ENCODE measurements at regions not wholly inside any gene's neighbourhood (a gene's known extent, or its start where the extent isn't known, plus 50 kb on each side); places are given as distances from the start of the nearest gene placed in this dataset.

DNA sequence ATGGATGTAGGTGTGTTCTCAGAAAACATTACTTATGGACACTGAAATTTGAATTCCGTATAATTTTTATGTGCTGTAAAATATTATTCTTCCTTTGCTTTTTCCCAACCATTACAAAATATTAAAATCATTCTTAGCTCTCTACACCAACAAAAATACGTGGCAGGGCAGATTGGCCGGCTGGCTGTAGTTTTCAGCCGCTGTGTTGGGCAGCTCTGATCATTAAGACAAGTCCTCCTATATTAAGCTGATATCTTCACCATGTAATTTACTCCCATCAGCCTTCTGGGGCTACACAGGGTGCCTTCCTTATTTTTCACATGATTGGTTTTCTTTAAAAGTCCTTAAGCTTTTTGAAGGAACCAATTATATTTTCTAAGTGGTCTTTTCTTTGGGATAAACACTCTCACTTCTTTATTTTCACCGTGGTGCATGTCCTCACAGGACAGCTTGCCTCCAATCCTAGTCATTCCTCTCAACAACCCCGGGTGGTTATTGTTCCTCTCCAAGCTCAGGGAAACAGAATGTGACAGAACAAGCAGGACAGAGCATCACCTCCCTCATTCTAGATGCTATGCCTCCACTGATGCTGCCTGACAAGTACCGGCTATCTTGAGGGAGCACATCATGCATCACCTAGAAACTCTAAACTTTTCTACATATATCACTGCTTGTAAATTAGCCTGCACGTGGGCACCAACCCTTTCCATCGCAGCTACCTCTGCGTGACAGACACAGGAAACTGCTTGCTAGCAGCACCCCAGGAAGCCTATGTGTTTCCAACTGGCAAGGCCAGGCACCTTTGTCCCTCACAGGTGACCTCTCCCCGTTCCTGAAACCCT is 362.3 kb downstream of the MYCN start:
- no peak for DNase-seq (ENCODE audit: low read depth, low spot score)

DNA sequence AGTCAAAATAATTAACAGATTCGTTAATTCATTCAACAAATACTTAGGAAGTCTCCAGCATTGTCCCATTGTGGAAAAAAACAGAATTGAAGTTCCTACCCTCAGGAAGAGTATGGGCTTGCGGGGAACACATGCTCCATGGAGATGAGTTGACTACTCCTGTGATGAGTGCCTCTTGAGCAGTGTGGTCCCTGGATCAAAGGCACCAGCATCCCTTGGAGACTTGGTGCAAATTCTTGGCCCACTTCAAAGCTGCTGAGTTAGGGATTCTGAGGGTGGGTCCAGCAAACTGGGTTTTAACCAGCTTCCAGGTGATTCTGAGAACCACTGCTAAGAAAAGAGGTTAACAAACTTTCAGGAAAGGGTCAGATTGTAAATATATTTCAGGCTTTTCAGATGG is 361.6 kb downstream of the MYCN start:
- no peak for DNase-seq (ENCODE audit: low read depth, low spot score)

DNA sequence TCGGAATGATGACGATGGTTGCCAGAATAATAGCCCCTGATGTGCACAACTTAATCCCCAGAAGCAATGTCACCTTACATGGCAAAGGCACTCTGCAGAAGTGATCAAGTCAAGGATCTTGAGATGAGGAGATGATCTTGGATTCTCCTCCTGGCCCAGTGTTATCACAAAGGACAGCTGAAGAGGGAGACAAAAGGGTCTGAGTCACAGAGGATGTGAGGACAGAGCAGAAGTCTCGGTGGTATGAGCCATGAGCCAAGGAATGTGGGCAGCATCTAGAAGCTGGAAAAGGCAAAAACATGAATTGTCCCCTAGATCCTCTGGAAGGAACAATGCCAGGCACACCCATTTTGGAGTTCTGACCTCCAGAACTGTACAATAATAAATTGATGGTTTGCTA is 358.5 kb downstream of the MYCN start:
- no peak for DNase-seq (ENCODE audit: low read depth, low spot score)

DNA sequence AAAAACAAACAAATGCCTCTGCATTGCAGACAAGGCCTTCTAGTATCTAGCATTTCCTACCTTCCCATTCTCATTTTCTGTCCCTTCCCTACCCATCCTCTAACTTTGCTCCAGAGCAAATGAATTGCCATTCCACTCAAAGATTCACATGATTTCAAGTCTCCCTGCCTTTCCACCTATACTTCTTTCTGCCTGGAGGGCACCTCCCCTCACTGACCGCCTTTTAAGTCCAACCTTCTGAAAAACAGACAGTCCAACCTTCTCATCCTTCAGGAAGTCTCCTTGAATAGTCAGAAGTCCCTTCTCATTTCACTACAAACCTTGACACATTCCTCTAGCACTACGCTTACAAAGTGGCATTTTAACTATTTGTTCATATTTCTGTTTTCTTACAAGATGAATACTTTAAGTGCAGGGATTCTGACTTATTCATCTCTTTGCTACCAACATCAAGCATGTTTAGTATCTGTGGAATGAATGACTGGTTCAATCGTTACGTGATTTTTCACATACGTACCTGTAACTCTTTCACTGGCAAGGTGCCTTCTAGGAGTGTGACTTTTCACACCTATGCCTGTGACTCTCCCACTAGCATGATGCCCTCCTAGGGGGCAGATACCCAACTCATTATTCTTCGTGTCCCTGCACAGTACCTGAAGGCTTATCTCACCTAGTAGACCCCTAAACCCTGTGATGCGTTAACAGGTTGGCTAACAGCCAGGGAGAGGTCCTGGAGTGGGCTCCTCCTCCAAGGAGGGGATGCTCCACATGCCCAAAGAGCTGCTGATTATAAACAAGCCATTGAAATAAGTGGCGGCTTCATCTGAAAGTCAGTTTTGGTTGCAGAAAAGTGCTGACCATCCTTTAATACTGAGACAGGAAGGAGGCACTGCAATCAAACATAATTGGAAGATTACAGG is 356.2 kb downstream of the MYCN start:
- no peak for DNase-seq (ENCODE audit: low read depth, low spot score)

DNA sequence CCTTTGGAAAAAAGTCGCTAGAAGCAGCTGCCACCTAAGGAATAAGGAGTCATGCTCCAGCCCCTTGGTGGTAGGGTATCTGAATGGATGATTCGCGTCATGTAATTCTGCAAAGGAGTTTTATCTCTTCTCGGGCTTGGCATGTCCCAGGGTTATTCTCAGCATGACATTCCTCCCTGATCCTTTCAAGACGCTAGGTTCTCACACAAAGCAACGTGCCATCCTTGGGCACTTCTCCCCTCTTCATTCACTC is 355.6 kb downstream of the MYCN start:
- no peak for DNase-seq (ENCODE audit: low read depth, low spot score)

DNA sequence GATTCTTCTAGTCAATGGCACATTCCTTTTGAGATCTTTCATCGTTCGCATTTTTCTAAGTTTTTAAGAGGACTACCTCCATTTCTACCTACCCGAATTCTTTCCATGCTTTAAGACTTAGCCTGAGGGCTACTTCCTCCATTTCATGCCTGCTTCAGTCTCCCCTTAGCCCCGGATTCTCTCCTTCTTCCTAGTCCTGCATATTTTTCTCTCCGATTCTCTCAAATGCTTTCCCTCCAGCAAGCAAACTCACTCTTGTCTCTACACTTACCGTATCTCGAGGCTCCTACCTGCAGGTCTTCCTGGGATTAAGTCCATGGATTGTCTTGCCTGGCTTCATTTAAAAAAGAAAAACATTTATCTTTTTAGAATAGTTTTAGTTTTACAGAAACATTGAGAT is 354.4 kb downstream of the MYCN start:
- DNase-seq (ENCODE audit: low read depth, low spot score): no peak

DNA sequence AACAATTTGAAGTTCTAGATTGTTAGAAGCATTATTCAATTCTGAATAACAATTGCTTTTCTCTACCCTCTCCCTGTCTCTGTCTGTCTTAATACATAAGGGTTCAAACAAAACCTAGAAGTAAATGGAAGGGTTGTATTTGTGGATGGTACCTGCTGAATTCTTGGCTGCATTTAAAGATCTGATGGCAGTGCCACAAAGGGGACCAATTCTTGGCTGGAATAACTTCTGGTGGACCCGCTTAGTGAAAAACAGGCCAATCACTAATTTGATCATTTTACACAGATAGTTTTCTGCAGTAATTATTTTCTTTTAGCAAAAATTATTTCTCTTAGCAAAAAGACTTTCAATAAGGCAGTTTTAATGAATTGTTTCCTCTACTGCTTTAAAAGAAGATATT is 353.5 kb downstream of the MYCN start:
- DNase-seq (ENCODE audit: low read depth, low spot score): no peak

DNA sequence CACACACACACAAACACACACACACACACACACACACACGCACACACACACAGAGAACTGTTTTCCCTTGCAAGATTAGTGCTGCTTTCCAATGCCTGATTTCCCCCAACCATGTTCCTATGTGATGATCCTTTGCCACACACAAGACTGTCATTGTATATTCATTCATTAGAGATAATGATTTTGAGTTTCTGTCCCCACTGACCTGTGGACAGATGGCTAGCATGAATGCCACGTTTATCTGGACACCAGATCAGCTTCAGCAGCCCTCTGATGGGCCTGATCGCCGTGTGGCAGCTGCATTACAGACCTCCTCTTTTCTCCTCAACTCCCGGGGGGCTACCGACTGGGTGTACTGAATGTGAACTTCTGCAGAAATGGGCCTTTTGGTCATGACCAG is 353.0 kb downstream of the MYCN start:
- no peak for DNase-seq (ENCODE audit: low read depth, low spot score)

DNA sequence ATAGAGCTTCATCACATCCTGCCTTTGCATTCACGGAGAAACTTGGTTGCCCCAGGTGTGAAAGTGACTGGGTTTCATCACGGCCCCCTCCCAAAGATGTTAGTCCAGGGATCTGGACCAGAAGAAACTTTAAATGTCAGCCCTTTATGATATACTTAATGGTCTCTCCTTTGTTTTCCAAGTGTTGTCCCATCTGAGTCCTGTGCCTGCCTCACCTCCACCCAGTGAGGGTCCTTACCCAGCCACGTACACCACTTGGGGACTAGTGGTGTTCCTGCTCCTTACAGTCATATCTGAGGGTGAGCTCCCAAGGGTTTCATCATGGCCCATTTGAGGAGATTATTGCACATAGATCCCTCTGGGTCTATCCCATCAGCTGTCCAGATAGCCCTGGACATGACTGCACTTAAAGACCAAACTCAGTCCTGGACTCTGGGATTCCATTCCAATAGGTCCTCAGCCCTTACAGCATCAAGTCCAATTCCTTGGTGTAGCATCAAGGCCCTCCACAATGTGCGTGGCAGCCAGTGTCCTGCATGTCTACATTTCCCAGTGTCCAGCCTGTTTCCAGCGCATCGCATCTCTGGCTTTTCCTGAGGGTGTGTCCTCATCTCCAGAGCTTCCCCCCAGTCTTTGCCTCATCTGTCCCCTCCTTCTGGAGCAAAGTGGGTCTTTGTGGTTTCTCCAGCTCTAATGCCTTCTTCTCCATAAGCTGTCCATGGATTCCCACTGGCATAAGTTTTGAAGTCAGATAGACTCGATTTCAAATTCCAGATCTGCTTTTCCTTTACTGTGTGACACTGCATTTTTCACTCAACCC is 351.6 kb downstream of the MYCN start:
- DNase-seq (ENCODE audit: low read depth, low spot score): no peak

DNA sequence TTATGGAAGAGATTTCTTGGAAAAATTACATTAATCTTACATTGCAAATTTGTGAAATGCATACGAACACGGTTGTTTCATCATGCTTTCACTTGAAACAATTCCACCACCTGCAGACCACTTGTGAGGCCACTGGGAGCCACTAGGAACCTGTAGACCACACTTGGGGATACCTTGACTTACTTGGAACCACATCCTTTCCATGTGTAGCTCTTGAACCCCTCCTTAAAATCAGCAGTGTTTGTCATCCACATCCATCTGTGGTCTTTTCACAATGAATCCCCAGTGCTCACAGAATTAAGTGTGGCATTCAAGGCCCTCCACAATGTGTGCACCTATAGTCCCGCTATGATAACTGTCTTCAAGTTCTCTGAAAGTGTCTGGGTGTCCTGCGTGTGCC is 350.9 kb downstream of the MYCN start:
- DNase-seq (ENCODE audit: low read depth, low spot score): no peak

DNA sequence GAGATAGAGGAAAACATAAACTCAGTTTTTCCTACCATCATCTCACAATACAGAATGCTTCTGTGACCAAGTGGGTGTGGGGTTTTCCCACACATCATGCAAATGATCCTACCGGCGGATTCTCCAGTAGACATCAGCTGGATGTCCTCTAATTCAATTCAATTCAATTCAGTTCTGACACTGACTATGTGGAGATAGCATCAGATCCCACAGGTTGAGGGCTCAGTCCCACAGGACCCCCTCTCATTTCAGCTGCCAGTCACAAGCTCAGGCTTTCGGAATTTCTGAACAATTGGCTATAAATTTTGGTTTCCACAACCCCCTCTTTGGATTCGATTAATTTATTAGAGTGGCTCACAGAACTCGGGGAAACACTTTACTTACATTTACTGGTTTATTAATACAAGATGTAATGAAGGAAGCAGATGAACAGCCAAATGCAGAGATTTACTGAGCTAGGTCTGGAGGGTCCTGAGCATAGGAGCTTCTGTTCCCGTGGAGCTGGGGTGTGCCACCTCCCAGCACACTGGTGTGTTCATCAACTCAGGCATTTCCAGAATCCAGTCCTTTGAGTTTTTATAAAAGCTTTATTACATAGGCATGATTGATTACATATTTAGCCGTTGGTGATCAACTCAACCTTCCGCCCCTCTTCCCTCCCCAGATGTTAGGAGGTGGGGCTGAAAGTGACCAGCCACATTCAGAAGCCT is 350.1 kb downstream of the MYCN start:
- DNase-seq (ENCODE audit: low read depth, low spot score): no peak

DNA sequence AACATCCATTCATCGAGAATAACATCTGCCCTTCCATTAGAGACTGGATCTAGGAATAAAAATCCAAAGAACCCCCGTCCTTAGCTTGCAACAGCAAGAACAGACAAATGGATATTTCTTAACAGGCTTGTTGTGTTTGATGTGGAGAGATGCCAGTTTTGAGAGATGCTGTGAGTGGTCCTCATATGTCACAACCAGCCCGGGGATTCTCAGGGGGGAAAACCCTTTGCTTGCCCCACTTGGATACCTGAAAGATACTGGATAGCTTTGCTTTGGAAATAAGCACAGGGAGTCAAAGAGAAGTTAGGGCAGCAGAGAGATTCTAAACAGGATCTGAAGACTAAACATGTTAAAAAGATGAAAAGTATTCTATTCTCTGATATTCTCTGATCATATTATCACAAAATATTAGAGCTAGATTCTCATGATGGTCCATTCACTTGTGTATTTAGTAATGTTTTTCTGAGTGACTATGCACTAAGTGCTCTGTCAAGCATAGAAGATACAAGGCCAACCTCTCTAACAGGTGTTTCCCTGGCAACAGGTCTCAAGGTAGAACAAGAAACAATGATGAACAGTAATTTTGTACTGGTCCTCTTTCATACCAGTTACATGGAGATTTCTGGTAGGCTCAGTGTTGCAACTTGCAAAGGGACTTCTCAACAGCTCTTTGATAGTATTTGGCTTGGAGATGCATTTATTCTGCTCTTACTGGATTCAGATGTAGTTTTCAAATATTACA is 348.2 kb downstream of the MYCN start:
- DNase-seq (ENCODE audit: low read depth, low spot score): no peak

DNA sequence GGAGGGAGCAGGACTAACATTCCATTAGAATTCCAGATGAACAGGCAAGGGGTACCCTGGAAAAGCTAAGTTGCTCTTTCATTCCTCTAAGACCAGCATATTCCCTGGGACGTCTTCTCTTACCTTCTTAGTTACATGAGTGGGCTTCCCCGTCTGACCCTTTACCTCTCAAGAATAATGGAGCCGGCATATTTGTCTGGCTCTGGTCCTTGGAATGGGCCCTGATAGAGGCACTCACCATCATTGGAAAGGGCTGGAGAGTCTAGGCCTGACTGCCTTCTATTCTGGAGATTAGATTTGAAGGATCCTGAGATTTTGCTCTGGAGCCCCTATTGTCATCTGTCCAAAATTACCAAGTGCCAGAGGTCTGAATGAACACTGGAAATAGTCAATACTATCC is 347.5 kb downstream of the MYCN start:
- no peak for DNase-seq (ENCODE audit: low read depth, low spot score)

DNA sequence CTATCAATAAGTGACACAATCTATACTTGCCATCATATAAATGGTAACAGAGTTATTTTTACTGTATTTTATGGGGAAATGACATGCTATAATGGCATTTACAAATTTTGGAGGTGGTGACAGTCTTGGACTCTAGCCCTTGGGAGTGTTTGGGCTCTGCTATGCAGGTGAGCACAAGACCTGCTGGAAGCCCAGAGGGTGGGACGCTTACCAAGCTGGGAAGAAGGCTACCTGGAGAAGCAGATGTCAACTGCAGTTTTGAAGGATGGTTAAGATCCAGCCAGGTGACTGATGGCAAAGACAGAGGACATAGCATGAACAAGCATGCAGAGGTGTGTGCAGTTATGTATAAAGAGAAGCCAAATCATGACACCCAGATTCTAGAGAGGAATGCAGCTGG is 346.9 kb downstream of the MYCN start:
- DNase-seq (ENCODE audit: low read depth, low spot score): no peak

DNA sequence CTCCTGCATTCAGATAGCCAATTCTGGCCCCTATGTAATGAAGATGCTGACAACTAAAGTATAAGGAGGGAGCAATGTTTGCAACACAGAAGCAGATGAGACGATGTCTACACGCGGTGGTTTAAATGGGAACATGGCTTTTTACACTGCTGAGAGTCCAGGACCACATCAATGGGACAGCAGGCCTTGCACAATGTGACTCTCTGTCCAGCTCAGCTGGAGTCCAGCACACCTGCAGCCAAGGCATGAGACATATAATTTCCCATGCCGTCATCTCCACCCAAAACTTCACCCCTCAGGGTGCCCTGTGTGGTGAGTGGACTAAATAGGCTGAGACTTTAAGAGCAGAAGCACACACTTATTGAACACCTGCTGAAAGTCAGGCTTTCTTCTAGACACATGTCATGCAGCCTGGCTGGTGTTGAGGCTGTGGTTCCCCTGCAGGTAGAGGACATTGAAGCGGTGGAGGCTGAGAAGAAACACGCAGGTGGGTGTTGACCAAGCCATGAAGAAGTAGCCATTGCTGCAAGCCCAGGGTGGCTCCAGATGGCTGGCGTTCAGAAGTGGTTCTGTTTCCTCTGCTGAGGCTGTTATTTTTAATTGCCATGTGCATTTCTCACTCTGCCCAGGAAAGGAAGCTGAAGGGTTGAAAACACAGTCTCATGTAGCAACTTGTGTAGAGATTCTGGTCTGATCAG is 345.6 kb downstream of the MYCN start:
- no peak for DNase-seq (ENCODE audit: low read depth, low spot score)

DNA sequence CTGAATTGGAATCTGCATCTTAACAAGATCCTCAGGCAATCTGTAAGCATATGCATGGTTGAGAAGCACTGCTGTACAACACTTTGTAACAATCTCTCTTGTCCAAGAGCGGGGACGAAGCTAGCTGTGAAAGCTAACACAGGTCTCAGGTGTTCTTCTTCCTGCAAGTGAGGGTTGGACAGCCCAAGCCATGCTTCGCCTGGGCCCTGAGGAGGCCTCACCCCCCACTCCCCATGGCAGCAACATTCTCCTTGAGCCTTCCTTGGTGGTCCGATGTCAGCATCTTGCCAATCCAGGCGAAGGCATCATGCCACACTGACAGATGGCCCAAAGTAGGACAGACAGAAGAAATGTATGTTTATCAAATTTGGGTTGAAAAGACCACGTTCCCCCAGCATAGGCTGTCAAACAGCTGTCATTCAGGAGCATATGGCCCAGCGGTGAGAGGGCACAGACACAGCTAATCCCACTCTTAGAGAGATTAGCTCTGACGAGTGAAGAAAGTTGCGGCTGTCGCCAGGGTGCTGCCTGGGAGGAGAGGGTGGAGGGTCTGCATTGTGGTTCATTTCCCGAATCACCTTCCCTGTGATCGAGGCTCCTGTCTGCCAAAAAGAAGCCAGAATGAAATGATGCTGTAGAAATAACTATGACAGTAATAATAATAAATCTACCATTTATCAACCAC is 344.7 kb downstream of the MYCN start:
- DNase-seq (ENCODE audit: low read depth, low spot score): no peak

DNA sequence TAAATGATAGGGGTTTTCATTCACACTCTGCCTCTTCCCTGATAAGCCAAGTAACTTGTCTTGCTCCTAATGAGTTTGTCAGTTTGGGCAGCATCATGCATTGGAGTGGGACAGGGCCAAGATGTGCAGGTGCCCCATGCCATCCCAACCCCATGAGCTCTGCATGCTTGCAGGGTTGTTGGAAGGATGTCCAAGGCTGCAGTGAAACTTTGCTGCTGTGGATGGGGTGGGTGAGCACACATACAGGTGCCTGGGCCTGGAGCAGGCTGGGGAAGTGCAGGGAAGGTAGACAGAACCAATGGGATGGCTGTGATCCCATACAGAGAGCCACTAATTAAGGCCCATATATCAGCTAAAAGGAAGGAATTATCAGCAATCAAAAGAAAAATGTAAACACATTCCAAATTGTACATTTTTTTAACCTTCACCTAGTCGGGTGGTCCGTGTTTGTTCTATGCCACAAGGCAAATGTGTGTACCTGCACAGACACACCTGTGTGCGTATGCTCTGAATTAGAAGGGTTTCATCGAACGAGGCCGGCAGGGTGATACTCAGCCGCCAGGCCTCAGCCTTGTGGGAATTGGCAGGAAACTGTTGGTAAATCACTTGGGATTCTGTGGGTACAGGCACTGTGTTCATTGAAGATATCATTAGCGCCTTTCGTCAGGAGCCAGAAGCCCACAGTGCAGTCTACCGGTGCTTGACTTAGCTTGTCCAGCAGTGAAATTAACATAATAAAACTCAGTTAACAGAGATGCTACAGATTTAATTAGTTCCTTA is 342.9 kb downstream of the MYCN start:
- DNase-seq (ENCODE audit: low read depth, low spot score): no peak

DNA sequence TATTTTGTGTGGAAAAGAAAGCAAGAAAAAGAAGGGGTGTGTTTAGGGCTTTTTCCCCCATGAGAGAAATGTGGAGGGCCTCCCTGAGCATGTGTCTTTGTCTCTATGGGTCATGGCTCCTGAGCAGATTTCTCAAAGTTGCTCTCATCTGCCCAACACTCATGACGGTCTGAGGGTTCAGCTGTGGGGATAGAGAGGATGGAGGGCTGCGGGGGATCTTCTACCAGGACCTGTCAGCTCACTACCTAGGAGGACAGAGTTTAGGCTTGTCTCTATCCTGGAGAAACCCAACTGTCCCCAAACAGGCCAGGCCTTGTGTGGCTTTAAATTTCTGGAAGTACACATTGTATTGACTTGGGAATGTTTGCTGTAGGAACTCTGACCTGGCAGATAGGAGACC is 342.2 kb downstream of the MYCN start:
- DNase-seq (ENCODE audit: low read depth, low spot score): no peak

Data from astrocyte of the hippocampus (primary cell).